ENCODE measurements at regions not wholly inside any gene's neighbourhood (a gene's known extent, or its start where the extent isn't known, plus 50 kb on each side); places are given as distances from the start of the nearest gene placed in this dataset.

DNA sequence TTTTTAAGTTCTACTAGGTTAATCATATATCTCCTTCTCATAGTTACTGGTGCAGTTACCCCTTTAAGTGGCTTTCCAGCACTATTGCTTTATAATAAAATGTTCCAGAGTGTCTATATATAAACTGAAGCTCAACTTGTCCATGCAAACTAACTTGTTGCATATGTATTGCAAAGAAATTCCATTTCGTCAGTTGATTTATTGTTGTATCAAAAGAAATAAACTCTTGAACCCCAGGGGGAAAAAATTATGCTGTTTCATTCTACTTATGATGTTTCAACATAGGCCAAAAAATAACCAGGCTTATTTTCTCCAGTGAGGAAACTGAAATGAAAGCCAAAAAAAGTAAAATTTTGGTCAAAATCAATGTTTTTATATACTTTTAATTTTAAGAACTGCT lies 491.9 kb downstream of the NR4A2 start:
- ChIA-PET POLR2A (ENCODE audit: partially characterized antibody) (no interaction called here), CTCF (ENCODE audit: partially characterized antibody) (interaction anchor here (0.6 to 2.3 kb wide), 5 partner anchors 21 to 495 kb away, joined by 3 to 7 read pairs (median 3); no protein-coding TSS in a partner anchor)
- Histone ChIP-seq H4K5ac (ENCODE audit: insufficient read length, low read depth, low read length) (no peak overlapping the region), H3K27ac (ENCODE audit: low read depth, low read length) (no peak overlapping the region), H2AK5ac (ENCODE audit: low read depth, low read length) (no peak overlapping the region), H2BK12ac (ENCODE audit: low read depth, low read length) (no peak overlapping the region), H3K36me3 (ENCODE audit: control insufficient read depth in 2 of 4, insufficient read depth in 4 of 4, low read length in 3 of 4) (no peaks in the 10 kb centered on the region), H3K4me1 (replicated peaks in 1 of 4; ENCODE audit: control insufficient read depth in 3 of 4, insufficient read depth in 4 of 4, low read length in 3 of 4) (peaks cover 0 to 12% (median 6%) of the 10 kb centered on the region in 4 experiments; a peak in 4 of 7 replicates), H2BK5ac (ENCODE audit: low read depth, low read length) (no peak overlapping the region), H2AFZ (ENCODE audit: low read length) (no peak overlapping the region), H3K9ac (replicated peaks in 1 of 4; ENCODE audit: extremely low read depth in 1 of 4, low read depth in 3 of 4, low read length in 3 of 4) (no peak overlapping the region), H2BK15ac (ENCODE audit: low read length) (no peak overlapping the region), H4K8ac (ENCODE audit: extremely low read depth, insufficient read depth, low read length) (no peak overlapping the region), H2BK120ac (replicated peaks; ENCODE audit: low read depth, low read length) (no peak overlapping the region), H3K14ac (ENCODE audit: insufficient read length) (no peak overlapping the region), H3K27me3 (replicated peaks in 1 of 4; ENCODE audit: control insufficient read depth in 3 of 4, extremely low read depth in 1 of 4, insufficient read depth in 3 of 4, low read length in 3 of 4) (no peaks in the 10 kb centered on the region), H4K91ac (replicated peaks; ENCODE audit: insufficient read length, low read length) (no peak overlapping the region), H3K23me2 (ENCODE audit: low read depth, low read length) (no peaks in the 10 kb centered on the region; the same call in 1 of the 2 replicates), H3K79me1 (ENCODE audit: low read depth, low read length) (no peaks in the 10 kb centered on the region), H3K9me3 (ENCODE audit: insufficient read depth in 2 of 2, low read depth in 1 of 2, low read length in 1 of 2) (no peaks in the 10 kb centered on the region), H3K4me2 (ENCODE audit: insufficient read depth in 1 of 2, low read depth in 2 of 2, low read length in 2 of 2) (no peak overlapping the region; a peak in 1 of 4 replicates), H3K4me3 (ENCODE audit: extremely low read depth in 1 of 4, insufficient read depth in 2 of 4, low read depth in 3 of 4, low read length in 4 of 4) (no peak overlapping the region), H3K4ac (replicated peaks; ENCODE audit: insufficient read length, low read depth, low read length) (no peak overlapping the region), H4K20me1 (replicated peaks in 1 of 2; ENCODE audit: control insufficient read depth in 1 of 2, insufficient read depth in 2 of 2, low read length in 2 of 2) (no peaks in the 10 kb centered on the region), H2BK20ac (ENCODE audit: low read length) (no peak overlapping the region), H3K79me2 (ENCODE audit: control insufficient read depth in 1 of 2, insufficient read depth in 2 of 2, low read length in 2 of 2) (no peaks in the 10 kb centered on the region), H3K56ac (replicated peaks; ENCODE audit: insufficient read length, low read depth, low read length) (no peak overlapping the region), H3K18ac (ENCODE audit: extremely low read depth, low read length) (no peak overlapping the region), H3K23ac (ENCODE audit: insufficient read length) (no peak overlapping the region)
- DNase-seq (ENCODE audit: low read depth in 1 of 2, low spot score in 2 of 2) (no peak), FAIRE-seq (no peak)
- WGBS, 2 experiments (ENCODE audit: extremely low coverage in 1 of 2, insufficient coverage in 1 of 2, insufficient read length in 1 of 2, insufficient replicate concordance in 2 of 2, low coverage in 1 of 2, low lambda C conversion rate in 2 of 2, missing lambda C conversion rate in 1 of 2) = 54% methylated on average over 1 of the region's 1 CpG; no CpG with 5 or more reads in 1 of the 2 experiments
- TF ChIP-seq NANOG (IDR thresholded peaks at IDR 0.05; ENCODE audit: insufficient read depth, low read depth, low read length, poor library complexity, severe bottlenecking) (no peak), HDAC2 (IDR thresholded peaks at IDR 0.05; ENCODE audit: borderline replicate concordance in 1 of 2, low read depth in 2 of 2, low read length in 2 of 2) (no peak), YY1 (IDR thresholded peaks at IDR 0.05; ENCODE audit: low read depth, low read length) (no peak), TAF1 (IDR thresholded peaks at IDR 0.05; ENCODE audit: low read depth, low read length) (no peak), CEBPB (IDR thresholded peaks at IDR 0.05; ENCODE audit: low read depth, low read length) (no peak), EP300 (IDR thresholded peaks at IDR 0.05; ENCODE audit: borderline replicate concordance in 1 of 2, low read depth in 2 of 2, low read length in 2 of 2) (no peak), RFX5 (IDR thresholded peaks at IDR 0.05; ENCODE audit: borderline replicate concordance, low read depth, low read length) (no peak), SUZ12 (IDR thresholded peaks at IDR 0.05; ENCODE audit: low read length) (no peak), TAF7 (optimal IDR thresholded peaks at IDR 0.05; ENCODE audit: borderline replicate concordance, low read depth, low read length) (no peak), MAFK (IDR thresholded peaks at IDR 0.05; ENCODE audit: low read depth, low read length) (no peak), POLR2AphosphoS5 (IDR thresholded peaks at IDR 0.05; ENCODE audit: low read depth, low read length) (no peak), KDM4A (IDR thresholded peaks at IDR 0.05; ENCODE audit: low read depth, low read length, severe bottlenecking) (no peak), CHD2 (IDR thresholded peaks at IDR 0.05; ENCODE audit: low read length) (no peak)
- TF ChIP-seq, protein P1, sequence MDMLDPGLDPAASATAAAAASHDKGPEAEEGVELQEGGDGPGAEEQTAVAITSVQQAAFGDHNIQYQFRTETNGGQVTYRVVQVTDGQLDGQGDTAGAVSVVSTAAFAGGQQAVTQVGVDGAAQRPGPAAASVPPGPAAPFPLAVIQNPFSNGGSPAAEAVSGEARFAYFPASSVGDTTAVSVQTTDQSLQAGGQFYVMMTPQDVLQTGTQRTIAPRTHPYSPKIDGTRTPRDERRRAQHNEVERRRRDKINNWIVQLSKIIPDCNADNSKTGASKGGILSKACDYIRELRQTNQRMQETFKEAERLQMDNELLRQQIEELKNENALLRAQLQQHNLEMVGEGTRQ (IDR thresholded peaks at IDR 0.05; ENCODE audit: low read length) = no peak

Data from H1 (cell line).